ENCODE measurements at regions not wholly inside any gene's neighbourhood (a gene's known extent, or its start where the extent isn't known, plus 50 kb on each side); places are given as distances from the start of the nearest gene placed in this dataset.

GRCh38 chr2:228344531-228344930 is 163.0 kb upstream of the SPHKAP start:
- no peak for DNase-seq (ENCODE audit: low read depth in 1 of 2, low spot score in 1 of 2)
- Histone ChIP-seq H3K4me3 (replicated peaks; ENCODE audit: insufficient read depth, low read length) (no peak overlapping the region), H3K27me3 (ENCODE audit: insufficient read depth, poor library complexity, severe bottlenecking) (no peaks in the 10 kb centered on the region), H3K27ac (replicated peaks) (no peak overlapping the region)
- TF ChIP-seq POLR2AphosphoS5 (IDR thresholded peaks at IDR 0.05; ENCODE audit: low read depth) (no peak), CTCF (IDR thresholded peaks at IDR 0.05; ENCODE audit: insufficient read depth, low read length) (no peak), REST (IDR thresholded peaks at IDR 0.05; ENCODE audit: insufficient replicate concordance, low read depth) (no peak), SPI1 (IDR thresholded peaks at IDR 0.05; ENCODE audit: borderline replicate concordance, low read depth) (no peak), GABPA (IDR thresholded peaks at IDR 0.05; ENCODE audit: low read depth) (no peak)

GRCh38 chr2:228339525-228339924 is 158.0 kb upstream of the SPHKAP start:
- Histone ChIP-seq H3K27me3 (ENCODE audit: insufficient read depth, poor library complexity, severe bottlenecking) (no peaks in the 10 kb centered on the region), H3K4me3 (replicated peaks; ENCODE audit: insufficient read depth, low read length) (no peak overlapping the region), H3K27ac (replicated peaks) (no peak overlapping the region)
- no peak for DNase-seq (ENCODE audit: low read depth in 1 of 2, low spot score in 1 of 2)
- TF ChIP-seq POLR2AphosphoS5 (IDR thresholded peaks at IDR 0.05; ENCODE audit: low read depth) (no peak), SPI1 (IDR thresholded peaks at IDR 0.05; ENCODE audit: borderline replicate concordance, low read depth) (no peak), CTCF (IDR thresholded peaks at IDR 0.05; ENCODE audit: insufficient read depth, low read length) (no peak), REST (IDR thresholded peaks at IDR 0.05; ENCODE audit: insufficient replicate concordance, low read depth) (no peak), GABPA (IDR thresholded peaks at IDR 0.05; ENCODE audit: low read depth) (no peak)

- Histone ChIP-seq H3K27me3 (ENCODE audit: insufficient read depth, poor library complexity, severe bottlenecking) (no peaks in the 10 kb centered on the region), H3K27ac (replicated peaks) (no peak overlapping the region), H3K4me3 (replicated peaks; ENCODE audit: insufficient read depth, low read length) (no peak overlapping the region)
- TF ChIP-seq SPI1 (IDR thresholded peaks at IDR 0.05; ENCODE audit: borderline replicate concordance, low read depth) (no peak), CTCF (IDR thresholded peaks at IDR 0.05; ENCODE audit: insufficient read depth, low read length) (no peak), REST (IDR thresholded peaks at IDR 0.05; ENCODE audit: insufficient replicate concordance, low read depth) (no peak), POLR2AphosphoS5 (IDR thresholded peaks at IDR 0.05; ENCODE audit: low read depth) (no peak), GABPA (IDR thresholded peaks at IDR 0.05; ENCODE audit: low read depth) (no peak)
- DNase-seq (ENCODE audit: low read depth in 1 of 2, low spot score in 1 of 2), result no peak
These were observed 152.7 kb upstream of the SPHKAP start for GRCh38 chr2:228334180-228334579.

All from HL-60 (cell line).